GM12878 (cell line): ENCODE measurements at regions not wholly inside any gene's neighbourhood (a gene's known extent, or its start where the extent isn't known, plus 50 kb on each side); places are given as distances from the start of the nearest gene placed in this dataset.

Experiments used
- CREB1 ChIP-seq: IDR thresholded peaks from 2 replicates; pipeline ENCODE4 v1.6.1; 2012; ENCODE audit warnings: low read depth, mild to moderate bottlenecking, inconsistent platforms
- RELA ChIP-seq: fragments of 450-650 bp; IDR thresholded peaks from 2 replicates; pipeline ENCODE4 v1.8.0; 2014; ENCODE audit warnings: borderline replicate concordance; ENCODE audit not compliant: partially characterized antibody

DNA sequence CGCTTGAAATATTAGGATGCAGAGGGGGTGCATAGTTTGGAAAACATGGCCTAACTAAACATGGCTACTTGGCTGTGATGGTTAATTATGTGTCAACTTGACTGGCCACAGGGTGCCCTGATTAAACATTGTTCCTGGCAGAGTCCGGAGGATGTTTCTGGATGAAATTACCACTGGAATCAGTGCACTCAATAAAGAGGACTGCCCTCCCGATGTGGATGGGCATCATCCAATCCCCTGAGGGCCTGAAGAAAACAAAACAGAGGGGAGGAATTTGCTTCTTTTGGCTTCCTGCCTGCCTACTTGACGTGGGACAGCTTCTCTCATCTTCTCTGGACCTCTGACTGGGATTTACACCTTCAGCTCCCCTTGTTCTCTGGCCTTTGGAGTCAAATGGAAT, 79.1 kb upstream of the KCNE2 start:
- TF ChIP-seq RELA, result no peak
- no peak for TF ChIP-seq CREB1
